ENCODE measurements at regions not wholly inside any gene's neighbourhood (a gene's known extent, or its start where the extent isn't known, plus 50 kb on each side); places are given as distances from the start of the nearest gene placed in this dataset.
"Not testable (repeated sequence)": the region's sequence is repeated elsewhere in the genome, so short reads cannot be mapped to it uniquely, and the experiment has no call there.

DNA sequence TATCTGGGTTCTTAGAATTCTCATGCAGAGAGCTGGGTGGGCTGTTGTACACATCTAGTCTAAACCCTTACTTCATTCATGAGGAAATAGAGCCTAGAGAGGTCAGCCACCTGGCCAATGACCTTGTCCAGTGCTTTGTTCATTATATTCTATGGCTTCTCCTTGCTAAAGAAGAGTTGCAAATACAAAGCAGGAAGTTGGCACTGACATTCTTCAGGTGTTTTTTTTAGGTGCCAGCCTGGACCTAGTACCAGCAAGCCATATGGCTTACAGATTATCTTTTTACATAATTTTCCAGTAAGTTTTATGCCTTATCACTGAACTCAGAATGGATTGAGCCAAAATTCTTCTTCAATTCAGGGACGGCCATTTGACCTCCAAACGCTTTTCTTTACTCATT lies 54.7 kb upstream of the PGM2 start:
- no peak for DNase-seq (ENCODE audit: low spot score)

DNA sequence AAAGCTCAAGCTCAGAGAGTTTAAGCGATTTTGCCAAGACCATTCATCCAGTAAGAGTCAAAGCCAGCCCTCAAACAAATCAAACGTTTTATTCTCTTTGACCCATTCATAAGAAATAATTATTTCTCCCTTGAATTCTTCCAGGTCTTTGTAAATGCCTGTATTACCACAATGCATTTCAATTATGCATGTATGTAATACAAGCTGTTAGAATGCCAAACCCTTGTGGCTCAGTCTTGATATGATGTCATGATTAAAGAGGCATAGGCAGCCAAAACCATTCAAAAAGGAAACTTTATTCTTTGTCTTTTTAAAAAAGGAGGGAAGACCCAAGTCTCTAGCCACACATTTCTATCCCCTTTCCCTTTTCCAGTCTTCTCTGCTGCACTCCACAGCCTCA lies 56.5 kb upstream of the PGM2 start:
- no peak for DNase-seq (ENCODE audit: low spot score)

DNA sequence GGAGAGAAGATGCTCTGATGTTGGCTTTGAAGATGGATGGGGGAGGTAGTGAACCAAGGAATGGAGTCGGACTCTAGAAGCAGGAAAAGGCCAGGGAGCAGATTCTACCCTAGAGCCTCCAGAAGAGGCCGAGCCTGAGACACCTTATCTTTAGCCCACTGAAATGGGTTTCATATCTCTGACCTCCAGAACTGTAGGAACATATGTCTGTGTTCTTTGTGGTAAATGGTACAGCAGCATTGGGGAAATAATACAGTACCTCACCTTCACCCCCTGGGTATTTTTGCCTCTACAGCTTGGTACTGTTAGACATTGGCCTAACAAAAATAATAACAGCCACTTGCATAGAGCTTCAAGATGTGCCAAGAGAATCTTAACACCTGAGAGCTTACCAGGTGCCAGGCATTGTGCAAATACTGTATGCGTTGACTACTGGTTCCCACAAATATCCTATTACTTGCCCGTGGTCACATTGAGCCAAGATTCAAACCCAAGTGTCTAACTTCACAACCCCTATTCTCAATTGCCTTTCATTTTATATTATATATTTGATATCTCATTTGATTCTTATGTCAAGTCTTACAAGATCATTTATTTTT lies 57.0 kb upstream of the PGM2 start:
- DNase-seq (ENCODE audit: low spot score): no peak

DNA sequence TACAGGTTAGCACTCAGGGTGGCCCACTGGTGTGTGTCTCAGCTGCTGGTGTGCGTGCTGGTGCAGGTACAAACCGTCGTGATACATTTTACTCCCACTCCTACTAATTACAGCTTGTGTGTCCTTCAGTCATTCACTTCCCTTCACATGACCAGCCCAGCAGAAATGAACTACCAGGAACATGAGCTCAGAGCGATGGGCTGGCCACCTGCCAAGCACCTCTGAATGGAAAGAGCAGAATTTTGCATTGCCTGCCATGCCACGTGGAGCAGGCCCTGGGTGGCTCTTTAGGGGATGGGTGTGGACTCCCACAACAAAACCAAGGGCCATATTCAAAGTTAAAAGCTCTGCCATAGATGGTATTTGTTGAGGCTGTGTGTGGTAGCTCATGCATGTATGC lies 58.9 kb upstream of the PGM2 start:
- DNase-seq (ENCODE audit: low spot score): no peak

DNA sequence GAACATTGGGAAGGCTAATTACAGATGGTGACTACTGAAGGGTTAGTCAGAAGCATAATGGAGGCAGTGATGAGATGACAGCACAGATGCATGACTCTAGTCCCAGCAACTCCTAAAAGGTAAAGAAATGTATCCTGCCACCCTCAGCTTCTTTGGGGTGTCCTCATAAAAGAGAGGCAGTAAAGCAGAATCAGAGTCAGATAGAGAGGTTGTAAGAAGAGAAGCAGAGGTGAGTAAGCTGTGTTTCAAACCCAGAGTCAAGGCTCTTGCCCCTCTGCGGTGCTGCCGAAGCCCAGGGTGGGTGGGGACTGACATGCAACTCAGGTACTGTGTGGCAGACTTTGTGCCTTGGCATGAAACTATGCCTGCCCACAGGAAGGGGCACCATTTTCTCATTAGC lies 59.5 kb upstream of the PGM2 start:
- no peak for DNase-seq (ENCODE audit: low spot score)

DNA sequence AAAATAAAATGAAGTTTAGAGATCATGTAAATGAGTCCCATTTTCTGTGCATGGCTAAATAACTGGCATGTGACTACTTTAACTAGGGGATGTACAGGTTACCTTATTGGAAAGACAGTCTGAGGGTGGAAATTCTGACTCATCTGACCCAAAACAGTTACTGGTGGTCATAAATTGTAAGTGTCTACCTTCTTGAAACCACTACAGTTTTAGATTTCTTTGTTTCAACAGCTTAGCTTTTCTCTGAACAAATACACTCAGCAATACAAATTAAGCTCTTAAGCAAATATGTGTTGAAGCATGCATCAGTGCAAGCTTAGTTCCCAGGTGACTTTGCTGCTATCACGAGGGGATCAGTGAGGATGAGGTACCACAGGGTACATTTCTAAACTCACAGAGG lies 60.7 kb upstream of the PGM2 start:
- no peak for DNase-seq (ENCODE audit: low spot score)

DNA sequence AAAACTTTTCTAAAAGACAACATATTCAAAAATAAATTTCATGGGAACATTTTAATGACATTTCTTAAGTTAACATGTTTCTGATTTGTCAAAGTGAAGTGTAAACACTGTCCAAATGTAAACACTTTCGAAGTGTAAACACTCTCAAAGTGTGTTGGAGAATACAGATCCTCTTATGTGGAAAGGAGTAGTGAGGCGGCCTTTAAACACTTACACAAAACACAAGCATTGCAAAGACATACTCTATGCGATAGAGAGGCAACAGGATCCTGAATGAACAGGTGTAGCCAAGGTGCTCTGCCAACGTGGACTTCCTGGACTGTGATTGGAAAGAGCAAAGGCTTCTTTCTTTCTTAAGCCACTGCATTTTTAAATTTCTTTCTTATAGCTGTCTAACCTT lies 62.7 kb upstream of the PGM2 start:
- DNase-seq (ENCODE audit: low spot score): no peak

DNA sequence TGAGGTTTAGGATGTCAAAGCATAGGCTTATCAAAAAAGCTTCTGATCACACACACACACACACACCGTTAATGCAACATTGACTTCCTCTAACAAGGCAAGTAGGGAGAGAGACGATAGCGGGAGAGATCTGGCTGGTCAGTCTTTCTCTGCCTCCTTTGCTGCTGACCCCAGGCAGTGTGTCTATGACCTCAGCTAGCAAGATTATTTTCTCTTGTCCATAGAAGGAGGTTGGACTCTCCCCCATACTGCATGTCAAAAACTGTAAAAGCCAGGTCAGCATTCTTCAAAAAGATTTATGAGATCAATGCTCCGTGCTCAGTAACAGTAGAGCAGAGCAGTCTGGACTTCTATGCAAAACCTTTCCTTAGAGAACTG lies 63.5 kb upstream of the PGM2 start:
- no peak for DNase-seq (ENCODE audit: low spot score)

DNA sequence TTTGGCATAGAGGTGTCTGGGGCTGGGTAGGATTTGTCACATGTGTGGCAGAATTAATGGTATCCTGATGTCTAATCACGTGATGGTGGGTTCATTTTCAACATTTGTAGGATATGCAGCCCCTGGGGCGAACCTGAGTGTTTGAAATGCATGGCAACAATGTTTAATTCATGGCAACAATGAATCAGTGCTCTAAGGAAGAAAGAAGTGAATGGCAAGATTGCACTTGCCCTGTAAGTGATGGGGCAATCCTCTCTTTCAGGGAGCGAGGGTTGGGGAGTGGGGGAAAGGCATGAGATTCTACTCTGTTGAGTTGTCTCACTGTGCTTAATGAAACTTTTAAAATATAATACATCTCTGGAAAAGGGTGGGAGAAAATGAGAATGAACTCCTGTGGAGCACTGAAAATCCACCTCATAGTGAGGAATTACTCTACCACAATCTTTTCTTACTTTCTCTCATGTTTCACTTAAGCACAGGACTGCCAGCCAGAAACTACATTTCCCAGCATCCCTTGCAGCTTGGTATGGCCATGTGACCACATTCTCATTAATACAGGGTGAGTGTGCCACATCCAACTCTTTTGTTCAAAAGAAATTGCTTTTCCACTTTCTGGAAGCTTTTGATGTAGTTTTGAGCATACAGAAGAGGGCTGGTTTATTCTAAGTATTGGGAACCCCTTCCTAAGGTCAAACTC lies 64.0 kb upstream of the PGM2 start:
- DNase-seq (ENCODE audit: low spot score): peak; percentile 24

DNA sequence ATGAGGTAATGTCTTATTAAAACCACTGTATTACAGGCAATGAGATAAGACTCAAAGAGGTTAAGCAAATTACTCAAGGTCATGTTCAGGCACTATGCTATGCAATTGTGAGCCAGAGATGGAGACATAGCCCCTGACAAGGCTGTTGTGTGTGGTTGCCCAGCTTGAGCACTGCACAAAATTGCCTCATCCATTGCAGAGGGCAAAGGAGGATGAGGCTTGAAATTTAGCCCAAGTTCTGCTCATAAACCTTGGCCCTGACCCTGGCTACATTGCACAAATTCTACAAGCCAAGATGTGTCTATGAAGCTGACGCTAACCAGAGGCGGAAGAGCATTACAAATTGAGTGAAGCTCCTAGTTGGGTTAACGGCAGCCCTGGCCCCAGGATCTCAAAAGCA lies 65.6 kb upstream of the PGM2 start:
- no peak for DNase-seq (ENCODE audit: low spot score)

DNA sequence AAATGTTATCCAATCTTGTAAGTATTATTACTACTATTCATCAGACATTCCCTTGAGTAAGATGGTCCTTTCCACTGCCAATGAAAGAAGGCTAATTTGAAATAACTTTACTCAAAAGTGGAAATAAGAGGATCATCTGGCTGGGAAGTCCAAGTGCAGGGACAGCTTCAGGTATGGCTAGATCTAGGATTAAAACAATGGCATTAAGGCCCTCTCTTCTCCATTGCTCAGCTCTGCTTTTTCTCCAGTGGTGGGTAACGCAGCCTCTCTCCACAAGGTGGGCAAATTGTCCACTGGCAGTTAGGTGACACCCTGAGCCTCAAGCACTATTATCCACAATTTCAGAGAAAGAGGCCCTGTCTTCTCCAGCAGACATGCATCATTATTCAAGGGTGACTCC lies 66.7 kb upstream of the PGM2 start:
- DNase-seq (ENCODE audit: low spot score): no peak

DNA sequence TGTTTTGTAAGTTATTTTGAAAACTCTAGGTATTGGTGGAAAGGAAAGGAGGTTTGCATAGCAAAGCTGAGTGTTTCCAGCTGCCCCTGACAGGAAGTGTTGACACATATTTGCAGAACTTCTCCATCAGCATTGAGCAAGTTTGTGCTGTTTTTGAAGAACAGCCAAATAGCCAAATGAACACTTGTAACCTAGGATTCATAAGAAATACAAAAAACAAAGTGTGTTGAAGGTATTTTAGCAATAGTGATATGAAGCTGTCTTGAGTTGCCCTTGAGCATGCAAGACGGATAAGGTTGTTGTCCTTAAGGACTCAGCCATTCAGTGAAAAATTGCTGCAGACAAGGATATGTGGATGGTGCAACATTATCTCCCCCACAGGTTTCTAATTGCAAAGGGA lies 68.3 kb upstream of the PGM2 start:
- no peak for DNase-seq (ENCODE audit: low spot score)

DNA sequence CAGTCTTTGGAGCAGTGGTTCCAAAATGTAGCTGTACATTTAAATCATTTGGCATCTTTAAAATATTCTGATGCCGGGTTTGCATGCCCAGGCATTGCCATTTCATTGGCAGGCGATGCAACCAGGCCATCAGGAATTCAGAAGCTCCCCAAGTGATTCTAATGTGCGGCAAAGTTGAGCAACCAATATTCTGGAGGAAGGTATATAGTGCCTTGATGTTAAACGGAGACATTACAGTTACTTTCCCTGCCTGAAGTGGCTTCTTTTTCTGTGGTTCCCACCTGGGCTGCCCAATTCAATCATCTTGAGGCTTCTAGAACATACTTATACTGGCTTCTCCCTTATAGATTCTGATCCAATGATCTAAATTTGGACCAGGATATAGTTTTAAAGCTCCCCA lies 68.7 kb upstream of the PGM2 start:
- no peak for DNase-seq (ENCODE audit: low spot score)

DNA sequence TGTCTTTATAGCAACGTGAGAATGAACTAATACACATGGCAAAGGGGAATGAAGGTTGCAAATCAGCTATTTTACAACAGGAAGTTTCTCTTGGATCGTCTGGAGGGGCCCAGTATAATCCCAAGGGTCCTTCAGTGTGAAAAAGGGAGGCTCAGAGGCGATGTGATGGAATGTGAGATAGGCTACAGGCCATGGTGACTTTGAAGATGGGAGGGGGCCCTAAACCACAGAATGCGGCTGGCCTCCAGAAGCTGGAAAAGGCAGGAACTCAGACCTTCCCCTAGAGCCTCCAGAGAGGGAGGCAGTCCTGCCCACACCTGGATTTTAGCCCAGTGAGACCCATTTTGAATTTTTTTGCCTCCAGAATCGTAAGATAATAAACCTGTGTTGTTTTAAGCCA lies 69.4 kb upstream of the PGM2 start:
- DNase-seq (ENCODE audit: low spot score): no peak

DNA sequence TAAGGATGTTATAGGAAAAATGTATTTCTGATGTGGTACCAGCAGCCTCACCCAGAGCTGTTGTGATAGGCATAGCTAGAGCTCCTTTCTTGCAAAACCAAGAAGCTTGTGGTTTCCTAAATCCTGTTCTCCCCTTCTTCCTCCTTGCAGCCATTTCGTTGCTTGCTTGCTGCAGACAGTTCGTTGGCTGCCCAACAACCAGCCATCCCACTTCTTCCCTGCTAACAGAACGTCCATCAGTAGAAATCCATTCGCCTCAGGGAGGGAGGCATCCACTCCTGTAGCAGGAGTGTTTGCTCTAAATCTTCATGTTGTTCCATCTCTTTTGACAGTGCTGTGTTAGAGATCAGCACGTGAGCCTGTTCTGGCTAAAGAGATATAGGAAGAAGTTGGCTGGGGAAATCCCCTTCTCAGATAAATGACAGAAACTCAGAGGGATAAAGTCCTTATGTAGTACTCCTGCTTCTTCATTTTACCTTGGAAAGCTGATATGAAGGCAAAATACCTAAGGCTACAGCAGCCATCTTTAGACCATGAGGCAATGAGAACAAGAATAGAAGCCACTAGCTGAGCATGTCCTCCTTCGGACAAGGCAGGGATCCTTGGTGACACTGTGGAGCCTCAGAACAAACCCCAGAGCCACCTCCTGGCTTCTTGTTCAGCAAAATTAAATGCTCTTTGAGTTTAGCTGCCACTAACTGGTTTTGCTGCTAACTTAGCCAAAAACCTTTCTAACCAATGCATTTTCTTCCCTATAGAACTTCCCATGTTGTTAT lies 68.4 kb upstream of the RELL1 start:
- no peak for DNase-seq (ENCODE audit: low spot score)

DNA sequence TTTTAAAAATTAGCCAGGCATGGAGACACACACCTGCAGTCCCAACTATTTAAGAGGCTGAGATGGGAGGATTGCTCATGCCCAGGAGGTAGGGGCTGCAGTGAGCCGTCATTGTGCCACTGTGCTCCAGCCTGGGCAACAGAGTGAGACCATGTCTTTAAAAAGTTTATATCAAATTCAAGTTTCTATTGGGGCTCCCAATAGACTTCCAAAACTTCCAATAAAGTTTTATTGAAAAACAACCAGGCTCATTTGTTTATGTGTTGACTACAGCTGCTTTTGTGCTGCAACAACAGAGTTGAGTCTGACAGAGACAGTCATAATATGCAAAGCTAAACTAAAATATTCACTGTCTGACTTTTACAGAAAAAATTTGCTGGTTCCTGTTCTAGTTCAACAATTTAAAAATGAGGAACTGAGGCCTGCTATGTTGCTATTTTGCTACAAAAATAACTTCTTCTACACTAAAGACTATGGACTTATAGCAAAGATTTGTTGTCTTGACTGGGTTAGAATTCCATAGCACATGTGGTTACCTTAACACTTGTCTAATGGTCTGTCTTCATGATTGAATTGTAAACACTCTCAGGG lies 63.3 kb upstream of the RELL1 start:
- DNase-seq (ENCODE audit: low spot score): peak; percentile 59

DNA sequence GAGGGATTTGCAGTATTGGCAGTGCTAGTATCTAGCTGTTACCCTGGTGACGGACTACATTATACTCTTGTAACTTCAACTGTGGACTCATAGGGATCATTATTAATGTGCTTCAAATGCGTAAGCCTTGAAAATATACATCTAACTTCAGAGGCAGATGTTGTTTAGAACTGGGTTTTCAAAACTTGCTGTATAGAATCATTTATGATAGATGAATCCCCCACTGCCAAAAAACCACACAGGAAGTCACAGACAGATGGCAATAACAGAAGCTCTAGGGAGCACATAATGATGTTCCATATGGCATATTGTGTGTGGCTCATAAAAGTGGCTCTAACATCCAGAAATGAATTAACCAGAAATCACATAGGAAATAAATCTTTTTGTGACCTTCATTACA lies 62.3 kb upstream of the RELL1 start:
- DNase-seq (ENCODE audit: low spot score): no peak

DNA sequence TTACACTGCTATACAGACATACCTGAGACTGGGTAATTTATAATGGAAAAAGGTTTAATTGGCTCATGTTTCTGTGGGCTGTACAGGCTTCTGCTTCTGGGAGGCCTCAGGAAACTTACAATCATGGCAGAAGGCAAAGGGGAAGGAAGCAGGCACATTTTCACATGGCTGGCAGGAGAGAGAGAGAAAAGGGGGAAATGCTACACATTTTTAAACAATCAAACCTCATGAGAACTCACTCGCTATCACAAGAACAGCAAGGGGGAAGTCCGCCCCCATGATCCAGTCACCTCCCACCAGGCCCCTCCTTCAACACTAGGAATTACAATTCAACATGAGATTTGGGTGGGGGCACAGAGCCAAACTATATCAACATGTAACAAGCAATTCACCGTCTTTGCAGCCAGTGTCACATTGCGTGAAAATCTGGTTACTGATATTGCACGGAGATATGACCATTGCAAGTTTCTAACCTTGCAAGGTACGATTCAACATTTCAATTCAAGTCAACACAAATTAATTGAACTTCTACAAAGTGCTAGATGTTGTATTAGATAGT lies 61.7 kb upstream of the RELL1 start:
- no peak for DNase-seq (ENCODE audit: low spot score)

DNA sequence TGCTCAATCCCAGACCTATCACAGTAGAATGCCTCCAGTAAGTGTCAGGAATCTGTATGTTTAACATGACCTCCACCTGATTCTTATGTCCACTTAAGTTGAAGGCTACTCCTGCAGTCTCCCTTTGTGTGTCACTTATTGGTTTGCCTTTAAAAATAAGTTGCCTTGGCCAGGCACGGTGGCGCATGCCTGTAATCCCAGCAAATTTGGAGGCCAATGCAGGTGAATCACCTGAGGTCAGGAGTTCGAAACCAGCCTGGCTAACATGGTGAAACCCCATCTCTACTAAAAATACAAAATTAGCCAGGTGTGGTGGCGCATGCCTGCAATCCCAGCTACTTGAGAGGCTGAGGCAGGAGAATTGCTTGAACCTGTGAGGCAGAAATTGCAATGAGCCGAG lies 60.7 kb upstream of the RELL1 start:
- not testable (repeated sequence) for DNase-seq (ENCODE audit: low spot score)

DNA sequence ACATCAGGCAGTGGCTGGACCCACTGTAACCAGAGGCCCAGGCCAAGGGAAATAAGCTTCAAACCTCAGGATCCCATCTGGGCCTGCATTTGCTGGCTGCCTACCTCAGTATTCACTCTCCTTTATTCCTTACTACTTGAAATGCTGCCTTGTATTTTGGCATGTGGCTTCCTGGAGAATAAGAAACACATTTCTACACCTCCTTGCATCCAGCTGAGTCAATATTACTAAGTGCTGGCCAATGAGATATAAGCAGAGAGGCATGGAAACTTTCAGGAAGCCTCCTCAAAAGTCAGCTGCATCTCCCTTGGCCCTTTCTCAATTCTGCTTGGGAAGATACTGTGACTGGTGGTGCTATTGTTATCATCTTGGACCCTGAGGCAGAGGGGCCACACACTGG lies 59.8 kb upstream of the RELL1 start:
- DNase-seq (ENCODE audit: low spot score): no peak

DNA sequence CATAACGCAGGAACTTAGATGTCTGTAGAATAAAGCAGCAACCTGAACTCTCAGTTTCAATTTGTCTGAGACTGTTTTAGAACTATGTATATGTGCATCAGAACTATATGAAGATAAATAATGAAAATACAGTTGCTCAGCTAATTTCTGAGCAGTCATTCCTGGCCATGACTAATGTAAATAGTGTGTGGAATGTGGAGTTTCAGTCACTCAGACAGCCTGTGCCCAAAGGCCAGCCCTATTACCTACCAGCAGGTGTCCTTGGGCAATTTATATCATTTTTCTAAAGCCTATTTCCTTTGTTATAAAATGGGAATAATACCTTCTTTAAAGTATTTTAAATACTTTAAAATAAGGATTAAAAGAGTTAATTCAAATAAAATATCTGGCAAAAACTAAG lies 56.0 kb upstream of the RELL1 start:
- no peak for DNase-seq (ENCODE audit: low spot score)

DNA sequence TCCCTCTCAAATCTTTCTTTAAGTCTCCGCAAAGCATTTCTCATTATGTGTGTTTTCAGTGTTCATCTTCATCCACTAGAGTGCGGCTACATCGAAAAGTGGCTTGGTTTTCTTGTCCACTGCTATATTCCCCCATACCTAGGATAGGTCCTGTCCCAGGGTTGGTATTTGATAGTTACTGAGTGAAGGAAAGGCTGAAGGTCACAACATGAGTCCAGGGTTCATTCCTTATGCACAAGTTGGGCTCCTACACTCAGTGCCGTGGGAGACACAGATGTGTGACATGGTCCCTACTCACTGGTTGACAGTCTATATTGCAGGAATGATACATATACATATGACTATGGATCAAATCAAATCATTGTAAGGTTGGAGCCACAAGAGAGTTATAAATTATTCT lies 55.4 kb upstream of the RELL1 start:
- no peak for DNase-seq (ENCODE audit: low spot score)

DNA sequence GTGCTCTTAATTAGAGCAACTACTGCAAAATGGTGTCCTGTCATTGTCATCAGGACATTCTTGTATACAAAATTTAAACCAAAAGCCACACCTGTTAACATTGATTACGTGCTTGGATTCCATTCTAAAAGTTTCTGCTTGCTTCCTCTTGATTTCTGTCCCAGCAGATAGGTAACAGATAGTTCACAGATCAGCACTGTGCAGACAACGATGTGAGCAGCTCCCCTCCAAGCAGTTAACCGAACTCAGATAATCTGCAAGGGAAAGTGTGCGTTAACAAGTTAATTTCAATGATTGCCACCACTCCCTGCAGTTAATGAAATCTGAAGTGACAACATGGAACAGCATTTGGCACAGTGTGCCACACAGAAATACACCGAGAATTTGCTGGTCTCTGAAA lies 54.4 kb upstream of the RELL1 start:
- DNase-seq (ENCODE audit: low spot score): no peak

Measured in germinal center (tissue), 1 donor.